ENCODE measurements at regions not wholly inside any gene's neighbourhood (a gene's known extent, or its start where the extent isn't known, plus 50 kb on each side); places are given as distances from the start of the nearest gene placed in this dataset.

GRCh38 chr20:48236000-48236970 is 451.0 kb upstream of the SULF2 start:
- H3K27ac ChIP-seq (replicated peaks): no peak overlapping the region

GRCh38 chr20:48234951-48235350 is 449.7 kb upstream of the SULF2 start:
- no peak for TF ChIP-seq CTCF (IDR thresholded peaks at IDR 0.05; ENCODE audit: borderline replicate concordance)
- intact Hi-C loops (cut with micrococcal nuclease): no loop called here
- no peaks in the 10 kb centered on the region for H3K36me3 ChIP-seq
- H3K9me3 ChIP-seq (replicated peaks): peaks cover 17% of the 10 kb centered on the region
- no peak for DNase-seq
- peaks cover 22% of the 10 kb centered on the region for H3K27me3 ChIP-seq (ENCODE audit: low read depth)
- no peak overlapping the region for H3K4me3 ChIP-seq
- H3K4me1 ChIP-seq: no peaks in the 10 kb centered on the region
- H3K27ac ChIP-seq (replicated peaks): no peak overlapping the region

More at GRCh38 chr20:48236000-48236970, 451.0 kb upstream of the SULF2 start:
- peaks cover 12% of the 10 kb centered on the region for H3K27me3 ChIP-seq (ENCODE audit: low read depth)
- no peak for TF ChIP-seq CTCF (IDR thresholded peaks at IDR 0.05; ENCODE audit: borderline replicate concordance)
- no peaks in the 10 kb centered on the region for H3K4me1 ChIP-seq
- no peak for DNase-seq
- intact Hi-C loops (cut with micrococcal nuclease): no loop called here
- H3K36me3 ChIP-seq: no peaks in the 10 kb centered on the region
- H3K9me3 ChIP-seq (replicated peaks): peaks cover 7% of the 10 kb centered on the region
- no peak overlapping the region for H3K4me3 ChIP-seq

- H3K9me3 ChIP-seq (replicated peaks): peaks cover 17% of the 10 kb centered on the region
- no peak for TF ChIP-seq CTCF (IDR thresholded peaks at IDR 0.05; ENCODE audit: borderline replicate concordance)
Measured at GRCh38 chr20:48231253-48231930, 446.1 kb upstream of the SULF2 start.

GRCh38 chr20:48230216-48230615 is 444.9 kb upstream of the SULF2 start:
- intact Hi-C loops (cut with micrococcal nuclease): no loop called here
- Histone ChIP-seq H3K9me3 (replicated peaks) (peaks cover 17% of the 10 kb centered on the region), H3K27ac (replicated peaks) (no peak overlapping the region), H3K4me1 (no peaks in the 10 kb centered on the region), H3K36me3 (no peaks in the 10 kb centered on the region), H3K27me3 (ENCODE audit: low read depth) (peaks cover 10% of the 10 kb centered on the region), H3K4me3 (no peak overlapping the region)
- no peak for TF ChIP-seq CTCF (IDR thresholded peaks at IDR 0.05; ENCODE audit: borderline replicate concordance)
- no peak for DNase-seq

More at GRCh38 chr20:48231253-48231930, 446.1 kb upstream of the SULF2 start:
- no peak overlapping the region for H3K4me3 ChIP-seq
- intact Hi-C loops (cut with micrococcal nuclease): no loop called here
- DNase-seq: no peak
- H3K27ac ChIP-seq (replicated peaks): no peak overlapping the region
- H3K4me1 ChIP-seq: no peaks in the 10 kb centered on the region
- no peaks in the 10 kb centered on the region for H3K36me3 ChIP-seq
- H3K27me3 ChIP-seq (ENCODE audit: low read depth): peaks cover 10% of the 10 kb centered on the region

GRCh38 chr20:48227381-48227780 is 442.1 kb upstream of the SULF2 start:
- DNase-seq: no peak
- Histone ChIP-seq H3K9me3 (replicated peaks) (peaks cover 21% of the 10 kb centered on the region), H3K4me1 (no peaks in the 10 kb centered on the region), H3K36me3 (no peaks in the 10 kb centered on the region), H3K27ac (replicated peaks) (no peak overlapping the region), H3K4me3 (no peak overlapping the region), H3K27me3 (ENCODE audit: low read depth) (peaks cover 30% of the 10 kb centered on the region)
- intact Hi-C loops (cut with micrococcal nuclease): no loop called here
- no peak for TF ChIP-seq CTCF (IDR thresholded peaks at IDR 0.05; ENCODE audit: borderline replicate concordance)
